CD4-positive, alpha-beta T cell treated with Interleukin-4 for 4 hours (primary cell): ENCODE measurements at regions not wholly inside any gene's neighbourhood (a gene's known extent, or its start where the extent isn't known, plus 50 kb on each side); places are given as distances from the start of the nearest gene placed in this dataset.
"Not testable (repeated sequence)": the region's sequence is repeated elsewhere in the genome, so short reads cannot be mapped to it uniquely, and the experiment has no call there.

Experiments used
- DNase-seq: peaks from one replicate; pipeline ENCODE4 v3.0.0-alpha.2; 2020

DNA sequence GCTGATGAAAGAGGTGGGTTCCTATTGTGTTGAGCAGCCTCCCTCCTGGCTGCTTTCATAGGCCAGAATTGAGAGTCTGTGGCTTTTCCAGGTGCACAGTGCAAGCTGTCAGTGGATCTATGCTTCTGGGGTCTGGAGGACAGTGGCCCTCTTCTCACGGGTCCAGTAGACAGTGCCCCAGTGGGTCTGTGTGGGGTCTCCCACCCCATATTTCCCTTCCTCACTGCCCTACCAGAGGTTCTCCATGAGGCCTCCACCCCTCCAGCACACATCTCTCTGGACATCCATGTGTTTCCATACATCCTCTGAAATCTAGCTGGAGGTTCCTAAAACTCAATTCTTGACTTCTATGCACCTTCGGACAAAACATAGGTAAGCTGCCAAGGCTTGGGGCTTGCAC, 201.2 kb downstream of the FAM43A start:
- DNase-seq: no peak

DNA sequence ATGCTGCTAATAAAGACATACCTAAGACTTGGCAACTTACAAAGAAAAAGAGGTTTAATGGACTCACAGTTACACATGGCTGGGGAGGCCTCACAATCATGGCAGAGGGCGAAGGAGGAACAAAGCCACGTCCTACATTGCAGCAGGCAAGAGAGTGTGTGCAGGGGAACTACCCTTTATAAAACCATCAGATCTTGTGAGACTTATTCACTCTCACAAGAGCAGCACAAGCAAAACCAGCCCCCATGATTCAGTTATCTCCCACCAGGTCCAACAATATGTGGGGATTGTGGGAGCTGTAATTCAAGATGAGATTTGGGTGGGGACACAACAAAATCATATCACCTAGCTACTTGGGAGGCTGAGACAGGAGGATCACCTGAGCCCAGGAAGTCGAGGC, 202.4 kb downstream of the FAM43A start:
- not testable (repeated sequence) for DNase-seq

DNA sequence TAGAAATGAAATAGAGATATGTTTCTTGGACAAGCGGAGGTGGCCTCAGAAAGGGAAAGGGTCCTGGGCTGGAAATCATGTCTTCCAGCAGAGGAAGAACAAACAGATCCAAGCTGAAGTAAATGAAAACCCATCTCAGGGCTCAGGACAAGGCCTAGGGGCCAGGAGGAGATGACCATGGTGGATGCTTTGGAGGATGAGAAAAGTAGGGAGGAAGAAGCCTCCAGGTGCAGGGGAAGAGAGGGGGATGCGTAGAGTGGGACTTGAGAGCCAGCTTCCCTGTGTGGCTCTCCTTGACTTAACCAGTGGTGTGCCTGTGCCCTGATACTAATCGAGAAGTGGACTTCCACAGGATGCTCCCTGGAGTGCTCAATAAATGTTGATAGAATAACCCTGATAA, 203.2 kb downstream of the FAM43A start:
- DNase-seq: no peak

GRCh38 chr3:194890091-194890490, 204.4 kb downstream of the FAM43A start:
- no peak for DNase-seq

DNA sequence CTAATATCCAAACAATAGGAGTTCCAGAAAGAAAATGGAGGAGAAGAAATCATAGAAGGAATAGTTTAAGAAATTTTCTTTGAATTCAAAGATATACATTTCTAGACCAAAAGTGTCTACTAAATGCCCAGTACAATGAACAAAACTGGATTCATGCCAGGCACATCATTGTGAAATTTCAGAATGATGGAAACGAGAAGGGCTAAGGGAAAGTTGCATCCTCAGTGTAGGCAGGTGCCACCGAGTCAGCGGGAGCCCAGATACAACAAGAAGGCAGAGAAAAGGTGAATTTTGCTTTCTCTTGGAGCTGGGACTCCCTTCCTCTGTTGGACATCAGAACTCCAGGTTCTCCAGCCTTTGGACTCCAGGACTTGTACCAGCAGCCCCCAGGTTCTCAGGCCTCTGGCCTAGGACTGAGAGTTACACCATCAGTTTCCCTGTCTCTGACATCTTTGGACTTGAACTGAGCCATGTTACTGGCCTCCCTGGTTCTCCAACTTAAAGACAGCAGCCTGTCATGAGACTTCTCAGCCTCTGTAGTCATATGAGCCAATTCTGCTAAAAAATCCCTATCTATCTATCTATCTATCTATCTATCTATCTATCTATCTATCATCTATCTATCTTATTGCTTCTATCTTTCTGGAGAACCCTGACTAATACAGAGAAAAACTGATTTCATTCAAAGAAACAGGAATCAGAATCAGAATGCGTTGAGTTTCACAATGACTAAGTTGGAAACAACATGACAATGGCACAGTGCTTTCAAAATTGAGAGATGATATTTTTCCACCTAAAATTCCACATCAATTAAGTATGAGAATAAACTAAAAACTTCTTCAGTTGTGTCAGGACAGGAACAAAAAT, 207.7 kb downstream of the FAM43A start:
- DNase-seq: no peak

DNA sequence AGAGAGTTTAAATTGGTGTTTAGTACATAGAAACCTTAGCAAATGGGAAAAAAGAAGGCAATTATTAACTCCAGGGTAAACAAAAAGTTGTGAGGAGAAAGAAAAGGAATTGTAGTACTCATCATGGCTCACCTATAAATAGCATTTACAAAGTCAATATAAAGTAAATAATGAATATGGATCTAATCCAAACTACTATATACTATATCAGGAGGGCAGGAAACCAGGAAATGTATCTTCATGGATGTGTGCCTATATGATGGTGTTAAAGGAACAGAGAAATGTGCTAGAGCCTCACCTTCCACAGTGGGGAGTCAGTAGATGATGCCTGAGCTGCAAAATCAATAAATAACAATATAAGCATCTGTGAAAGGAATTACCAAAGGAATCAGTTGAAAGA, 208.9 kb downstream of the FAM43A start:
- DNase-seq: no peak

- no peak for DNase-seq
These were observed 215.3 kb downstream of the FAM43A start for GRCh38 chr3:194900854-194901522.

DNA sequence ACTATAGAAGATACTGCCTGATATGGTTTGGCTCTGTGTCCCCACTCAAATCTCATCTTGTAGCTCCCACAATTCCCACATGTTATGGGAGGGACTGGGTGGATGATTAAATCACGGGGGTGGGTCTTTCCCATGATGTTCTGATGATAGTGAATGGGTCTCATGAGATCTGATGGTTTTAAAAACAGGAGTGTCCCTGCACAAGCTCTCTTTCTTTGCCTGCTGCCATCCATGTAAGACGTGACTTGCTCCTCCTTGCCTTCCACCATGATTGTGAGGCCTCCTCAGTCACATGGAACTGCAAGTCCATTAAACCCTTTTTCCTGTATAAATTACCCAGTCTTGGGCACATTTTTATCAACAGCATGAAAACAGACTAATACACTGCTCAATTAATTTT, 217.8 kb downstream of the FAM43A start:
- not testable (repeated sequence) for DNase-seq

- not testable (repeated sequence) for DNase-seq
These were observed 219.3 kb downstream of the FAM43A start for GRCh38 chr3:194904999-194905398.

DNA sequence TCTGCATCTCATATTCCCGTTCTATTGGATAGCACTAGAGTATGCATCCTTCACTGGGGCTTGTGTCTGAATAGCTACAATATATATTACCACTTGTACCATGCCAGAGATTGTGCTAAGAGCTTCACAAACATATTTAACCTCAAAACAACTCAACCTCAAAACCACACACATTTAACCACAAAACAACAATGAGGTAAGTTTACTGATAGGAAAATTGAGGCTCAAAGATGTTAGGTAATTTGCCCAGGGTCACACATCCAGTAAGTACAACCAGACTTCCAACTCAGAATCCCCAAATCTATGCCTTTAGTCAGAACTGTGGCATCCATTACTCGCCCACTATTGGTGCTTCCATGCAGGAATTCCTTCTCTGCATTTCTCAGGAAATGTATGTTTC, 220.0 kb downstream of the FAM43A start:
- no peak for DNase-seq

DNA sequence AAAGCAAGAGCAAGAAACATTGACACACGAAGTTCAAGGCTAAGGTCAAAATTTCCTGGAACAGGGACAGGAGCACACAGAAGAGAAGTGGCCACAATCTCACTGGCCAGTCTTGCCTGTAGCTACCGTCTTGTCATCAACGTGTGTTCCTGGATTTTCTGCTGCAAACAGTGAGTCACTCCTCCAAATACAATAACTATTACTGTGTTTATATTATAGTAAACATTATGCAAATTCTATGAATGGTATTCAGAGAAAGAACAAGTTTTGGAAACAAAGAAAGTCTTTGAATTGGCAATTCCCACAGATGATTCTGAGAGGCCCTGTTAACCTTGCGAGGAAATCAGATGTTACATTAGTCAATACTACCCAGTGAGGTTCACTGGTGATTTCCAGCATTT, 220.5 kb downstream of the FAM43A start:
- no peak for DNase-seq

DNA sequence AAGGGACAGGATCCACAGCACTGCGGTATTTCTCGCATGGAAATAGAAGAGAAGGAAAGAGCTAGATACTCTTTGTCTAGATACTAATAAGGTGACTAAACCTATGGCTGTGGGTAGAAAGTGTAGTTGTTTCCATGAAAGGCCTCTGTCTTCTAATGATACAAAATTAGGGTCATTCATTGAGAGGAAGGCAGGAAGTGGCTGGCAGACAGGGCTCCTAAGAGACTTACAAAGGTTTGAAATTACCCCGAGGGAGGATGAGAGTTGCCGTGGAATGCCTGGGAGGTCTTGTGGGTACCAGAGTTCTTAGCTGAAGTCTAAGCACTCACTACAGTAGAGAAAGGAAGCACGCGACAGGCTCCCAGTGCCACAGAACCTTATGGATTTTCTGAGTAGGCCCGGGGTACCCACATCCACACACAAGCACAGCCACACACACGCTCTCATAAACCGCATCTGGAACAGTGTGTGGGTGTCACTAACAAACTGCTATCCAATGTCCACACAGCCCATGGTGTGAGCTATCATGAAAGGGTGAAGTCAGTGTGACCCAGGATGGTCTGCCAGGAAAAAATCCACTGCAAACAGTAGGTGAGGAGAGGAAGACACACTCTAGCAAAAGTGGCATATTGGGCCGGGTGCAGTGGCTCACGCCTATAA, 221.4 kb downstream of the FAM43A start:
- DNase-seq: no peak

DNA sequence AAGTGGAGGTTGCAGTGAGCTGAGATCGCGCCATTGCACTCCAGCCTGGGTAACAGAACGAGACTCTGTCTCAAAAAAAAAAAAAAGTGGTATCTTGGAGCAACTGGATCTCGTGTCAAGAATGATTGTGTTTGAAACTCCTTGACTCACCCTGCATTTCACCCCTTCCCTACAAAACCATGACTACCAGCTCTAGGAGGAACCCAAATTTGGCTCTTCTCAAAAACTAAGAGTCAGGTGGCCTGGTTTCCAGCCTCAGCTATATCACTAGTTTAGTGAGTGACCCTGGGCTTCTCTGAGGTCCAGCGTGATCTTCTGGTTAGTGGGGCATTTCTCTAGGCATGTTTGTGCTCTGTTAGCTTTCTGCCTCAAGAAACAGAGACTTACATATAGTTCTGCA, 222.1 kb downstream of the FAM43A start:
- no peak for DNase-seq

DNA sequence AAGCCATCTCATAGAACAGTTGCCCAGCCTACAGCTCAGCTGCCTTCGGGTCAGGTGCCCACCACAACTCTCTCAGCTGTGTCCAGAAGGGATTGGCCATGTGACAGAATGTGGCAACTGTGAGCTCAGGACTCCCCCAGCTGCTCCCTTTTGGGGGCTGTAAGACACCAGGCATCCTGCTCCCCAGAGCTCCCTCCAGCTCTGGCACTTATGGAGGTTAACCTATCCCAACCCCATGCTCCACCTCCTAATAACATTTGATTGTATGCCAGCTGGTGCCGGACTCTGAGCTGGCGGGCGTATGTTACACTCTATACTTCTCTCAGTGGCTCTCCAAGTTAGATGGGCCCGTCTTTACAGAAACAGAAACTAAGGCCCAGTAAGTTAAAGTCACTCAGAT, 222.8 kb downstream of the FAM43A start:
- no peak for DNase-seq

DNA sequence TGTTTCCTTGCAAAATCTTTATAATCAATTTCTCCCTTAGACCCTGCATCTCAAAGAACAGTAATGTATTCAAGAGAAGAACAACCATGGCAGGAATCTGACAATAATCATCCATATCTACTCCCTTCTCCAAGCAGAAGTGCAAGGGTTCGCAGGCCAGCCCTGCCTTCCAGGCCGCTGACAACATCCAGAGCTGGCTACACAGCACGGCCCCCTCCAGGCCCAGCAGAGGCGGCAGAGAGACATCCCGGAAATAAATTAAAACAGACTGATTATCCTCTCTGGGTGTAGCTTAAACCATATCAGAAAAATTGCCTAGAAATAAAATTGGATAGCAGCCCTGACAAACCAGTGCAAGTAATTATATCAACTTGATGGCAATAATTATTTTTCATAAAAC, 223.3 kb downstream of the FAM43A start:
- no peak for DNase-seq

GRCh38 chr3:194910414-194910984, 224.8 kb downstream of the FAM43A start:
- DNase-seq: no peak

GRCh38 chr3:194913316-194913715, 227.6 kb downstream of the FAM43A start:
- DNase-seq: no peak

- DNase-seq: not testable (repeated sequence)
These were observed 239.2 kb downstream of the FAM43A start for GRCh38 chr3:194924889-194925288.

- no peak for DNase-seq
These were observed 239.9 kb downstream of the FAM43A start for GRCh38 chr3:194925614-194926013.

GRCh38 chr3:194928227-194928626, 242.5 kb downstream of the FAM43A start:
- DNase-seq: no peak

DNA sequence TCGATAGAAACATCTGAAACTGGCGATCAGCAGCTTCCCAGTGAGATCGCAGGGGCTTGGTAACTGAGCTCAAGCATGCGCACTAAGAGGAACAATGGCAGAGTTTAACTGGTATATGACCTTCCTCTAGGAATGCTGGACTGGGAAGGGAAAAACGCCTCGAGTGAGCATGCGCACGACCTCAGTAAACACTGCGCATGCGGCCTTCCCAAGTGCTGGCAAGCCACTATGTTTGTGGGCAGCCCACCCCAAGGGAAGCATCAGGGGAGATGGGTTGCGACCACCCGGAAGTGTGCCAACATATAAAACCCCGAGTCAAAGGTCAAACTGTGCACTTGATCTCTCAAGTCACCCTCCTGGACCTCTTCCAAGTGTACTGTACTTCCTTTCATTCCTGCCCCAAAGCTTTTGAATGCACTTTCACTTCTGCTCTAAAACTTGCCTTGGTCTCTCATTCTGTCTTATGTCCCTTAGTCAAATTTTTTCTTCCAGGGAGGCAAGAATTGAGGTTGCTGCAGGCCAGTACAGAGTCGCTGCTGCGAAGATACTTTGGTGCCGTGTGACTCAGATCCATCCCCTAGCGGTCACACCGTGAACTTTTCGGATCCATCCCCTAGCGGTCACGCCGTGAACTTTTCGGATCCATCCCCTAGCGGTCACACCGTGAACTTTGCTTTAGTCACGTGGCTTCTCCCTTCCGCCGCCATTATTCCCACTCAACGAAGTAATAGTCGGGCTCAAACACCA, 243.3 kb downstream of the FAM43A start:
- DNase-seq: no peak

GRCh38 chr3:194929578-194929960, 243.9 kb downstream of the FAM43A start:
- DNase-seq: no peak
